Prostate gland (tissue), 2 donors: ENCODE measurements at regions not wholly inside any gene's neighbourhood (a gene's known extent, or its start where the extent isn't known, plus 50 kb on each side); places are given as distances from the start of the nearest gene placed in this dataset.

ENCODE experiments used
- DNase-seq: peaks from one replicate; pipeline ENCODE4 v3.0.0-alpha.2; 2019; ENCODE audit warnings: low spot score
- H3K27ac ChIP-seq, 2 donors: fragments of 200-600 bp; sonication (generic); 2 replicates each; pipeline ENCODE4 v1.5.1; 2017 to 2019
- H3K27me3 ChIP-seq: fragments of 200-600 bp; sonication (generic); replicated peaks from 2 replicates; pipeline ENCODE4 v1.5.1; 2019; ENCODE audit not compliant: insufficient read depth
- H3K36me3 ChIP-seq, 2 donors: fragments of 200-600 bp; sonication (generic); 1 replicate in 1 of 2; 2 replicates in 1 of 2; pipeline versions ENCODE4 v1.5.1 to v1.8.1; 2017 to 2019
- H3K4me1 ChIP-seq: fragments of 200-600 bp; sonication (generic); replicated peaks from 2 replicates; pipeline ENCODE4 v1.5.1; 2019
- H3K4me3 ChIP-seq, 2 donors: fragments of 200-600 bp; sonication (generic); 2 replicates each; pipeline ENCODE4 v1.5.1; 2017 to 2019
- H3K9me3 ChIP-seq: fragments of 200-600 bp; sonication (generic); 2 replicates; pipeline ENCODE4 v1.5.1; 2017
- POLR2A ChIP-seq: fragments of 450-650 bp; IDR thresholded peaks from one replicate; pipeline ENCODE4 v1.6.1; 2016; ENCODE audit warnings: antibody characterized with exemption, mild to moderate bottlenecking
- POLR2AphosphoS5 ChIP-seq: sonication (generic); formaldehyde crosslinking; IDR thresholded peaks from one replicate; pipeline ENCODE4 v1.6.1; 2017; ENCODE audit warnings: antibody characterized with exemption
- WGBS: methylation state at CpG from one replicate; pipeline ENCODE4 v1.1.5; 2018; 5-methylcytosine and 5-hydroxymethylcytosine counted together
- intact Hi-C: fragments of 100-400 bp; cut with DNase I; formaldehyde crosslinking; loops from one replicate; pipeline ENCODE4 v1.14.2; 2022
- TF ChIP-seq, protein P1 (sequence below), 4 experiments: fragments of 200-600 bp in 2 of 4; fragments of 450-650 bp in 2 of 4; sonication (generic) in 2 of 4; IDR thresholded peaks; 1 replicate in 3 of 4; 2 replicates in 1 of 4; pipeline ENCODE4 v1.5.1; 2016 to 2019; ENCODE audit warnings: antibody characterized with exemption in 4 of 4, mild to moderate bottlenecking in 2 of 4, moderate library complexity in 2 of 4

GRCh38 chr2:195545811-195546210 lies 111.2 kb upstream of the SLC39A10 start:
- H3K4me3 ChIP-seq, result no peak overlapping the region
- no peaks in the 10 kb centered on the region for H3K9me3 ChIP-seq
- 80% methylated on average over 3 of the region's 3 CpGs for WGBS
- DNase-seq, result no peak
- H3K27me3 ChIP-seq, result no peaks in the 10 kb centered on the region
- no peak overlapping the region for H3K27ac ChIP-seq
- H3K4me1 ChIP-seq, result peaks cover 3% of the 10 kb centered on the region
- intact Hi-C loops, result no loop called here
- TF ChIP-seq POLR2AphosphoS5 (no peak), POLR2A (no peak)
- TF ChIP-seq, protein P1, sequence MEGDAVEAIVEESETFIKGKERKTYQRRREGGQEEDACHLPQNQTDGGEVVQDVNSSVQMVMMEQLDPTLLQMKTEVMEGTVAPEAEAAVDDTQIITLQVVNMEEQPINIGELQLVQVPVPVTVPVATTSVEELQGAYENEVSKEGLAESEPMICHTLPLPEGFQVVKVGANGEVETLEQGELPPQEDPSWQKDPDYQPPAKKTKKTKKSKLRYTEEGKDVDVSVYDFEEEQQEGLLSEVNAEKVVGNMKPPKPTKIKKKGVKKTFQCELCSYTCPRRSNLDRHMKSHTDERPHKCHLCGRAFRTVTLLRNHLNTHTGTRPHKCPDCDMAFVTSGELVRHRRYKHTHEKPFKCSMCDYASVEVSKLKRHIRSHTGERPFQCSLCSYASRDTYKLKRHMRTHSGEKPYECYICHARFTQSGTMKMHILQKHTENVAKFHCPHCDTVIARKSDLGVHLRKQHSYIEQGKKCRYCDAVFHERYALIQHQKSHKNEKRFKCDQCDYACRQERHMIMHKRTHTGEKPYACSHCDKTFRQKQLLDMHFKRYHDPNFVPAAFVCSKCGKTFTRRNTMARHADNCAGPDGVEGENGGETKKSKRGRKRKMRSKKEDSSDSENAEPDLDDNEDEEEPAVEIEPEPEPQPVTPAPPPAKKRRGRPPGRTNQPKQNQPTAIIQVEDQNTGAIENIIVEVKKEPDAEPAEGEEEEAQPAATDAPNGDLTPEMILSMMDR (IDR thresholded peaks at IDR 0.05), result no peak
- H3K36me3 ChIP-seq, result no peaks in the 10 kb centered on the region

GRCh38 chr2:195543902-195544894 lies 112.8 kb upstream of the SLC39A10 start:
- no peak for DNase-seq

DNA sequence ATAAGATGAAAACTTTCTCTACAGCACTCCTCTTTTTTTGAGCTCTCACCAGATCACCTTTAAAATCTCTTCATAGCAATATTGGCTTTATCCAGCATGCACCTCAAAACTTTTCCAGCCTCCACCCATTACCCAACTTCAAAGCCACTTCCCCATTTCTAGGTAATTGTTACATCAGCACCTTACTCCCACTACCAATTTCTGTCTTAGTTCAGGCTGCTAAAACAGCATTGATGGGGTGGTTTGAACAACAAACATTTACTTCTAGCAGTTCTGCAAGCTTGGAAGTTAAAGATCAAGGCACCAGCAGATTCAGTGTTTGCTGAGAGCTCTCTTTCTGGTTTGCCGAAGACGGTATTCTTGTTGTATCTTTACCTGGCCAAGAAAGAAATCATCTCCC lies 114.0 kb upstream of the SLC39A10 start:
- WGBS, result 95% methylated on average over 2 of the region's 2 CpGs

More at GRCh38 chr2:195543902-195544894, 112.8 kb upstream of the SLC39A10 start:
- Histone ChIP-seq H3K4me3 (no peak overlapping the region), H3K4me1 (no peaks in the 10 kb centered on the region), H3K9me3 (no peaks in the 10 kb centered on the region), H3K27me3 (no peaks in the 10 kb centered on the region), H3K27ac (no peak overlapping the region), H3K36me3 (no peaks in the 10 kb centered on the region)
- TF ChIP-seq POLR2AphosphoS5, result no peak
- TF ChIP-seq, protein P1 (IDR thresholded peaks at IDR 0.05), result no peak
- TF ChIP-seq POLR2A, result no peak
- 86% methylated on average over 11 of the region's 11 CpGs for WGBS
- intact Hi-C loops, result no loop called here

DNA sequence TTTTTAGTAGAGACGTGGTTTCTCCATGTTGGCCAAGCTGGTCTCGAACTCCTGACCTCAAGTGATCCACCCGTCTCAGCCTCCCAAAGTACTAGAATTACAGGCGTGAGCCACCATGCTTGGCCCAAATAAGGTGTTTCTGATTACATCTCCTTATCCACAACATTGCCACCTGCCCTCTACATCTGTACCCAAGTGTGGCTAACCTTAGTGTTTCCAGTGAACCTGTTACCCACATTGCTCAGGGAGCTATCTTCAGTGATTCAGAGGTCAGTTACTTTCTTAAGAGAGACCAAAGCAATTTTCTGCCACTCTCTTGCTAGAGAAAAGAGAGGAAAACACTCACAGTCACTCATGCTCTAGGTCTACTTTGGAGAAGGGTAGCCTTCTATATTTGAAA lies 115.0 kb upstream of the SLC39A10 start:
- no peaks in the 10 kb centered on the region for H3K36me3 ChIP-seq
- no peak overlapping the region for H3K27ac ChIP-seq
- no peaks in the 10 kb centered on the region for H3K4me1 ChIP-seq
- H3K9me3 ChIP-seq, result no peaks in the 10 kb centered on the region
- intact Hi-C loops, result no loop called here
- WGBS, result 70% methylated on average over 4 of the region's 4 CpGs
- no peak overlapping the region for H3K4me3 ChIP-seq
- no peak for DNase-seq
- TF ChIP-seq, protein P1 (IDR thresholded peaks at IDR 0.05), result no peak
- TF ChIP-seq POLR2AphosphoS5 (no peak), POLR2A (no peak)
- no peaks in the 10 kb centered on the region for H3K27me3 ChIP-seq

More for the DNA sequence above, 114.0 kb upstream of the SLC39A10 start:
- intact Hi-C loops, result no loop called here
- Histone ChIP-seq H3K4me3 (no peak overlapping the region), H3K27me3 (no peaks in the 10 kb centered on the region), H3K4me1 (no peaks in the 10 kb centered on the region), H3K27ac (no peak overlapping the region), H3K36me3 (no peaks in the 10 kb centered on the region), H3K9me3 (no peaks in the 10 kb centered on the region)
- DNase-seq, result no peak
- no peak for TF ChIP-seq POLR2AphosphoS5
- no peak for TF ChIP-seq POLR2A
- TF ChIP-seq, protein P1 (IDR thresholded peaks at IDR 0.05), result no peak

GRCh38 chr2:195538937-195539336 lies 118.1 kb upstream of the SLC39A10 start:
- 83% methylated on average over 2 of the region's 2 CpGs for WGBS
- no peaks in the 10 kb centered on the region for H3K27me3 ChIP-seq
- H3K4me3 ChIP-seq, result no peak overlapping the region
- intact Hi-C loops, result no loop called here
- no peaks in the 10 kb centered on the region for H3K4me1 ChIP-seq
- no peak overlapping the region for H3K27ac ChIP-seq
- H3K36me3 ChIP-seq, result no peaks in the 10 kb centered on the region
- no peak for DNase-seq
- no peak for TF ChIP-seq POLR2AphosphoS5
- TF ChIP-seq POLR2A, result no peak
- TF ChIP-seq, protein P1 (IDR thresholded peaks at IDR 0.05), result no peak
- H3K9me3 ChIP-seq, result no peaks in the 10 kb centered on the region
